Heart left ventricle (tissue), 13 donors: ENCODE measurements at regions not wholly inside any gene's neighbourhood (a gene's known extent, or its start where the extent isn't known, plus 50 kb on each side); places are given as distances from the start of the nearest gene placed in this dataset.

Experiments used
- CTCF ChIP-seq, 12 donors: fragments of 200-600 bp; sonication (generic) in 4 of 12; IDR thresholded peaks; one replicate each; pipeline versions ENCODE4 v1.5.0 to v1.8.0; 2018 to 2022; ENCODE audit warnings: antibody characterized with exemption in 12 of 12, mild to moderate bottlenecking in 5 of 12
- POLR2A ChIP-seq, 2 donors: fragments of 450-650 bp; IDR thresholded peaks; one replicate each; pipeline ENCODE4 v1.6.1; 2017; ENCODE audit warnings: antibody characterized with exemption in 2 of 2, mild to moderate bottlenecking in 2 of 2, moderate library complexity in 2 of 2
- donor health status: ischemic (EF 13 %, LVEDD 7.1; RV severe dilation, severe dysfunction).
- donor health status: DM: no; HTN: yes; CAD: no.
- donor health status: DM: no; HTN: no; CAD: no.
- donor health status: ischemic (EF 25% LVEDD 6.9; RV normal size, moderate dysfunction).
- donor health status: ischemic (EF 25% LVEDD 5.7; RV mildly dilated, moderate dysfunction).
- donor health status: ischemic (EF 35%, LVEDD 5.7; RV mildly dilated, moderate dysfunction).
- donor health status: nonischemic (EF 11% LVEDD 7.7; RV severe dilation, severe dysfunction).
- donor health status: DM: yes; HTN: yes; CAD: no.
- donor health status: PGD.
- donor health status: ischemic (EF 29% LVEDD 5.4; RV normal size, mild dysfunction).
- donor health status: nonischemic (EF 23%, LVEDD 6.1; RV moderate dilation, normal function).

- TF ChIP-seq CTCF (IDR thresholded peaks at IDR 0.05) (no peak), POLR2A (IDR thresholded peaks at IDR 0.05) (no peak)
Observed at GRCh38 chr1:80444171-80444570, 1356.6 kb upstream of the ADGRL2 start.
